ENCODE measurements at regions not wholly inside any gene's neighbourhood (a gene's known extent, or its start where the extent isn't known, plus 50 kb on each side); places are given as distances from the start of the nearest gene placed in this dataset.
"Not testable (repeated sequence)": the region's sequence is repeated elsewhere in the genome, so short reads cannot be mapped to it uniquely, and the experiment has no call there.

- no peak for DNase-seq
Observed at GRCh38 chr7:98729121-98729520, 112.0 kb downstream of the NPTX2 start.

- DNase-seq = no peak
Observed at GRCh38 chr7:98730326-98730725, 113.2 kb downstream of the NPTX2 start.

GRCh38 chr7:98731651-98732050 lies 114.6 kb downstream of the NPTX2 start:
- no peak for DNase-seq

- DNase-seq = no peak
Observed at GRCh38 chr7:98733036-98733435, 116.0 kb downstream of the NPTX2 start.

- no peak for DNase-seq
Observed at GRCh38 chr7:98735801-98736200, 118.7 kb downstream of the NPTX2 start.

GRCh38 chr7:98736461-98736860 lies 119.4 kb downstream of the NPTX2 start:
- DNase-seq = not testable (repeated sequence)

GRCh38 chr7:98737176-98737575 lies 120.1 kb downstream of the NPTX2 start:
- no peak for DNase-seq

- no peak for DNase-seq
Observed at GRCh38 chr7:98740643-98741042, 123.6 kb downstream of the NPTX2 start.

GRCh38 chr7:98745722-98746318 lies 124.0 kb downstream of the TMEM130 start:
- DNase-seq = peak; percentile 32

GRCh38 chr7:98748090-98748489 lies 121.7 kb downstream of the TMEM130 start:
- DNase-seq = no peak

- no peak for DNase-seq
Observed at GRCh38 chr7:98753176-98753575, 116.6 kb downstream of the TMEM130 start.

GRCh38 chr7:98753989-98754479 lies 115.8 kb downstream of the TMEM130 start:
- no peak for DNase-seq

- no peak for DNase-seq
Observed at GRCh38 chr7:98755138-98755898, 114.5 kb downstream of the TMEM130 start.

- DNase-seq = no peak
Observed at GRCh38 chr7:98758157-98758556, 111.7 kb downstream of the TMEM130 start.

GRCh38 chr7:98760201-98760651 lies 109.6 kb downstream of the TMEM130 start:
- no peak for DNase-seq

GRCh38 chr7:98761225-98761624 lies 108.6 kb downstream of the TMEM130 start:
- no peak for DNase-seq

- DNase-seq = no peak
Observed at GRCh38 chr7:98762620-98763019, 107.2 kb downstream of the TMEM130 start.

- no peak for DNase-seq
Observed at GRCh38 chr7:98763441-98763840, 106.4 kb downstream of the TMEM130 start.

GRCh38 chr7:98764946-98765345 lies 104.9 kb downstream of the TMEM130 start:
- DNase-seq = no peak

- not testable (repeated sequence) for DNase-seq
Observed at GRCh38 chr7:98770085-98770484, 99.7 kb downstream of the TMEM130 start.

GRCh38 chr7:98771519-98771918 lies 98.3 kb downstream of the TMEM130 start:
- no peak for DNase-seq

GRCh38 chr7:98771941-98772603 lies 97.7 kb downstream of the TMEM130 start:
- DNase-seq = no peak

- no peak for DNase-seq
Observed at GRCh38 chr7:98774884-98775283, 94.9 kb downstream of the TMEM130 start.

- no peak for DNase-seq
Observed at GRCh38 chr7:98777051-98777450, 92.8 kb downstream of the TMEM130 start.
